Calu3 (cell line): ENCODE measurements at regions not wholly inside any gene's neighbourhood (a gene's known extent, or its start where the extent isn't known, plus 50 kb on each side); places are given as distances from the start of the nearest gene placed in this dataset.

Experiments
- BruUV-seq: library from RNA; stranded (reverse); fragments of 400-500 nt; replicated peaks from 2 replicates; lab custom pipeline; 2021; lab: Mats Ljungman, UMichigan
- CTCF ChIA-PET: fragments of 300-600 bp; sonication (Branson Sonifier 250); formaldehyde crosslinking; loops from one replicate; lab custom pipeline; 2022; ENCODE audit warnings: antibody characterized with exemption; lab: Charles Lee
- DNase-seq: peaks from one replicate; pipeline ENCODE4 v3.0.0; 2022
- H3K27ac Mint-ChIP-seq: one replicate; pipeline ENCODE4 v1.8.0; 2022; ENCODE audit warnings: mixed read lengths; ENCODE audit not compliant: unreplicated experiment
- H3K27me3 Mint-ChIP-seq: one replicate; pipeline ENCODE4 v1.8.0; 2022; ENCODE audit warnings: mixed read lengths; ENCODE audit not compliant: unreplicated experiment
- H3K36me3 Mint-ChIP-seq: one replicate; pipeline ENCODE4 v1.8.0; 2022; ENCODE audit warnings: mild to moderate bottlenecking, moderate library complexity, mixed read lengths; ENCODE audit not compliant: insufficient read depth, unreplicated experiment
- H3K4me1 Mint-ChIP-seq: one replicate; pipeline ENCODE4 v1.8.0; 2022; ENCODE audit warnings: mild to moderate bottlenecking, low read depth, mixed read lengths; ENCODE audit not compliant: unreplicated experiment
- H3K4me3 Mint-ChIP-seq: one replicate; pipeline ENCODE4 v1.8.0; 2022; ENCODE audit warnings: mild to moderate bottlenecking, low read depth, moderate library complexity, mixed read lengths; ENCODE audit not compliant: unreplicated experiment
- H3K9me3 Mint-ChIP-seq: one replicate; pipeline ENCODE4 v1.8.0; 2022; ENCODE audit warnings: low read depth, mixed read lengths; ENCODE audit not compliant: unreplicated experiment
- CTCF ChIP-seq: fragments of 200-600 bp; IDR thresholded peaks from one replicate; pipeline ENCODE4 v1.8.0; 2022; ENCODE audit warnings: antibody characterized with exemption; ENCODE audit not compliant: unreplicated experiment
- intact Hi-C: fragments of 100-400 bp; cut with micrococcal nuclease; formaldehyde crosslinking; loops from one replicate; pipeline ENCODE4 v1.10.0; 2022; ENCODE audit not compliant: unreplicated experiment

GRCh38 chr21:35819134-35819533 is 241.2 kb downstream of the SETD4 start:
- TF ChIP-seq CTCF, result no peak
- Mint-ChIP-seq H3K4me1 (no peaks in the 10 kb centered on the region), H3K4me3 (no peak overlapping the region), H3K27me3 (no peaks in the 10 kb centered on the region), H3K9me3 (no peaks in the 10 kb centered on the region), H3K36me3 (no peaks in the 10 kb centered on the region), H3K27ac (no peak overlapping the region)
- DNase-seq, result no peak
- no TSS peak for BruUV-seq
- CTCF ChIA-PET, result no interaction called here
- intact Hi-C loops, result no loop called here

- intact Hi-C loops, result no loop called here
- H3K9me3 Mint-ChIP-seq, result no peaks in the 10 kb centered on the region
- no peak for TF ChIP-seq CTCF
- no peaks in the 10 kb centered on the region for H3K36me3 Mint-ChIP-seq
- H3K4me3 Mint-ChIP-seq, result no peak overlapping the region
- no peak overlapping the region for H3K27ac Mint-ChIP-seq
- DNase-seq, result no peak
- H3K27me3 Mint-ChIP-seq, result no peaks in the 10 kb centered on the region
- CTCF ChIA-PET, result no interaction called here
- no peaks in the 10 kb centered on the region for H3K4me1 Mint-ChIP-seq
- no TSS peak for BruUV-seq
These were observed 241.7 kb downstream of the SETD4 start for GRCh38 chr21:35818597-35818996.

DNA sequence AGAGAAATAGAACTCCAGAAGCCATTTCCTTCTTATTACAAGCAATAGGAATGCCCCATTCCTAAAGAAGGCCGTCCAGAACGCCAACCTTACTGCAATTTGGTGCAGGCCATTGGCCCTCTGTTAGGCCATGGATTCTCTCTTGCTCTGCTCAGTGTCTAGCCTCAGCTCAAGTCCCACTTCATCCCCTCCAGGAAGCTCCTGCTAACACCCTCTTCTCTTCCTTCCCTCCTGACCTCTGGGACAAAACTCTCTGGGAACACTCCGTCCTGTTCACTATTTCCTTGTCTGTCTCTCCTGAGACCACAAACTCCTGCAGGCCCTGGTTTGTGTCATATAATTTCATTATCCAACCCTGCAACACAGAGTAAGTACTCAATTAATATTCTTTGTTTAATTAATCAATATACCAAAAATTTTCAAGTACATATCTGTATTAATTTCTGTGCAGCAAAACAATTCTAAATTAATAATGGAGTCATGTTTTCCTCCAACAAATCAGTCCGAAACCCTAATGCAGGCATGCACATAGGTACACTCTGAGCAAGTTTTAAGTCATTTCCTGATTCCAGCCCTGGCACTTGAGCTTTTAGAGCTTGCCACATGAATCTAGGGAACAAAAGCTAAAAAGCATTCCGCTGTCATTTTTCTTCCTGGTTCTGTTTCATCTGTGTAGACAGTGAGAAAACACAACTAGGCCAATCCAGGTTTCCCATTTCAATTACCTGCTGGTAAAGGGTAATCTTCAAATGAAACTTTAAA is 245.3 kb downstream of the SETD4 start:
- Mint-ChIP-seq H3K4me3 (no peak overlapping the region), H3K36me3 (peaks cover 5% of the 10 kb centered on the region), H3K4me1 (peaks cover 16% of the 10 kb centered on the region), H3K27me3 (no peaks in the 10 kb centered on the region), H3K9me3 (no peaks in the 10 kb centered on the region), H3K27ac (no peak overlapping the region)
- no TSS peak for BruUV-seq
- DNase-seq, result no peak
- TF ChIP-seq CTCF, result no peak
- intact Hi-C loops, result no loop called here
- CTCF ChIA-PET, result no interaction called here

DNA sequence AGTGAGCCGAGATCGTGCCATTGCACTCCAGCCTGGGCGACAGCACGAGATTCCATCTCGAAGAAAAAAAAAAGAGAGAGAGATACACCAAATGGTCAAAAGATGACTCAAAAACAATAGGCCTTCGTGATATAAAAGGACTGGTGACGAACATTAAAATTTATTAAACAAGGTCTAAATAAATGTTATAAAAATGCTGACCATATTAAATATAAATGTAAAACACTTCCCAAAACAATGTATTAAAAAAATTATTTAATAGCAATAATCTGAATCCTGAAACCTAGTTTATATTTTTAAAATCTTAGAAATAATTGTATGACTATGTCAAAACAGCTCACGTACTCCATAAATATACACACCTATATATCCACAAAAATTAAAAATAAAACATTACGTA is 247.6 kb downstream of the SETD4 start:
- CTCF ChIA-PET, result no interaction called here
- Mint-ChIP-seq H3K4me3 (no peak overlapping the region), H3K27ac (no peak overlapping the region), H3K4me1 (peaks cover 16% of the 10 kb centered on the region), H3K27me3 (no peaks in the 10 kb centered on the region), H3K9me3 (no peaks in the 10 kb centered on the region), H3K36me3 (peaks cover 5% of the 10 kb centered on the region)
- BruUV-seq, result no TSS peak
- DNase-seq, result no peak
- intact Hi-C loops, result no loop called here
- TF ChIP-seq CTCF, result no peak
